Fibroblast of lung (primary cell): ENCODE measurements at regions not wholly inside any gene's neighbourhood (a gene's known extent, or its start where the extent isn't known, plus 50 kb on each side); places are given as distances from the start of the nearest gene placed in this dataset.

Experiments used
- DNase-seq, 2 donors: peaks; one replicate each; pipeline versions ENCODE4 v3.0.0 to v3.0.0-alpha.2; 2010; ENCODE audit warnings: low read depth in 2 of 2
- H2AFZ ChIP-seq: 2 replicates; pipeline ENCODE4 v1.5.1; 2012; ENCODE audit warnings: low read length, control low read depth, inconsistent platforms
- H3K27ac ChIP-seq: 2 replicates; pipeline ENCODE4 v1.5.1; 2011; ENCODE audit warnings: low read length, control low read depth; ENCODE audit not compliant: insufficient read depth
- H3K27me3 ChIP-seq: 2 replicates; pipeline ENCODE4 v1.5.1; 2011; ENCODE audit warnings: mild to moderate bottlenecking, low read length; ENCODE audit not compliant: control insufficient read depth, insufficient read depth
- H3K36me3 ChIP-seq: 2 replicates; pipeline ENCODE4 v1.5.1; 2011; ENCODE audit warnings: low read length; ENCODE audit not compliant: control insufficient read depth, insufficient read depth
- H3K4me1 ChIP-seq: 2 replicates; pipeline ENCODE4 v1.5.1; 2011; ENCODE audit warnings: low read length; ENCODE audit not compliant: control insufficient read depth, insufficient read depth; ENCODE audit errors: extremely low read depth
- H3K4me2 ChIP-seq: 2 replicates; pipeline ENCODE4 v1.5.1; 2011; ENCODE audit warnings: low read length, control low read depth; ENCODE audit not compliant: insufficient read depth; ENCODE audit errors: extremely low read depth
- H3K4me3 ChIP-seq, 4 experiments: fragments of 200-600 bp in 1 of 4; sonication (generic) in 1 of 4; replicated peaks in 1 of 4; 2 replicates each; pipeline ENCODE4 v1.5.1; 2011 to 2016; ENCODE audit warnings: low read length in 4 of 4, low read depth in 3 of 4, mild to moderate bottlenecking in 3 of 4, control low read depth in 2 of 4, inconsistent platforms in 1 of 4, mixed read lengths in 1 of 4; ENCODE audit not compliant: insufficient read depth in 1 of 4; ENCODE audit errors: control extremely low read depth in 1 of 4
- H3K79me2 ChIP-seq: 2 replicates; pipeline ENCODE4 v1.5.1; 2012; ENCODE audit warnings: mild to moderate bottlenecking, low read length, inconsistent platforms; ENCODE audit not compliant: control insufficient read depth, insufficient read depth
- H3K9ac ChIP-seq: 2 replicates; pipeline ENCODE4 v1.5.1; 2011; ENCODE audit warnings: mild to moderate bottlenecking, low read length, control low read depth; ENCODE audit not compliant: insufficient read depth
- H3K9me3 ChIP-seq: 2 replicates; pipeline ENCODE4 v1.5.1; 2012; ENCODE audit warnings: low read depth, low read length; ENCODE audit not compliant: control insufficient read depth, insufficient read depth
- H4K20me1 ChIP-seq: 2 replicates; pipeline ENCODE4 v1.5.1; 2011; ENCODE audit warnings: low read length; ENCODE audit not compliant: control insufficient read depth, insufficient read depth; ENCODE audit errors: extremely low read depth
- CTCF ChIP-seq, 2 donors: IDR thresholded peaks in 1 of 2; conservative IDR thresholded peaks in 1 of 2; 1 replicate in 1 of 2; 2 replicates in 1 of 2; pipeline ENCODE4 v1.5.1; 2011 to 2012; ENCODE audit warnings: low read length in 2 of 2, control low read depth in 1 of 2, inconsistent platforms in 1 of 2, low read depth in 1 of 2, mild to moderate bottlenecking in 1 of 2
- EZH2 ChIP-seq: IDR thresholded peaks from 2 replicates; pipeline ENCODE4 v1.5.1; 2012; ENCODE audit warnings: low read length, control low read depth, mild to moderate bottlenecking; ENCODE audit errors: missing control alignments

GRCh38 chr4:54561940-54562339, 95.8 kb upstream of the KIT start:
- no peak overlapping the region for H3K27ac ChIP-seq
- TF ChIP-seq CTCF (conservative IDR thresholded peaks at IDR 0.05 in 1 of 2, IDR thresholded peaks at IDR 0.05 in 1 of 2; ENCODE audit: low read depth in 1 of 2, low read length in 2 of 2) (no peak), EZH2 (no peak)
- no peak overlapping the region for H3K4me2 ChIP-seq
- H3K36me3 ChIP-seq, result no peaks in the 10 kb centered on the region
- H2AFZ ChIP-seq, result no peak overlapping the region
- no peaks in the 10 kb centered on the region for H3K79me2 ChIP-seq
- H3K9ac ChIP-seq, result no peak overlapping the region
- H3K9me3 ChIP-seq, result no peaks in the 10 kb centered on the region
- H3K27me3 ChIP-seq, result no peaks in the 10 kb centered on the region
- no peaks in the 10 kb centered on the region for H4K20me1 ChIP-seq
- H3K4me3 ChIP-seq, result no peak overlapping the region
- H3K4me1 ChIP-seq, result no peaks in the 10 kb centered on the region
- DNase-seq, result no peak

- Histone ChIP-seq H3K9ac (no peak overlapping the region), H4K20me1 (no peaks in the 10 kb centered on the region), H3K79me2 (no peaks in the 10 kb centered on the region), H3K4me1 (peaks cover 4% of the 10 kb centered on the region), H3K36me3 (no peaks in the 10 kb centered on the region), H3K4me2 (no peak overlapping the region), H3K4me3 (no peak overlapping the region), H3K27ac (no peak overlapping the region), H3K9me3 (no peaks in the 10 kb centered on the region), H3K27me3 (no peaks in the 10 kb centered on the region), H2AFZ (no peak overlapping the region)
- TF ChIP-seq CTCF (conservative IDR thresholded peaks at IDR 0.05 in 1 of 2, IDR thresholded peaks at IDR 0.05 in 1 of 2; ENCODE audit: low read depth in 1 of 2, low read length in 2 of 2), result no peak
- TF ChIP-seq EZH2, result no peak
- DNase-seq, result no peak
These were observed 91.1 kb upstream of the KIT start for GRCh38 chr4:54566608-54567007.

GRCh38 chr4:54567327-54567726, 90.4 kb upstream of the KIT start:
- Histone ChIP-seq H3K36me3 (no peaks in the 10 kb centered on the region), H3K9ac (no peak overlapping the region), H3K79me2 (no peaks in the 10 kb centered on the region), H4K20me1 (no peaks in the 10 kb centered on the region), H3K4me2 (no peak overlapping the region), H3K4me1 (peaks cover 4% of the 10 kb centered on the region), H3K4me3 (no peak overlapping the region), H3K9me3 (no peaks in the 10 kb centered on the region), H3K27me3 (no peaks in the 10 kb centered on the region), H2AFZ (no peak overlapping the region), H3K27ac (no peak overlapping the region)
- no peak for TF ChIP-seq EZH2
- TF ChIP-seq CTCF (conservative IDR thresholded peaks at IDR 0.05 in 1 of 2, IDR thresholded peaks at IDR 0.05 in 1 of 2; ENCODE audit: low read depth in 1 of 2, low read length in 2 of 2), result no peak
- no peak for DNase-seq
